Tibial nerve (tissue), 4 donors: ENCODE measurements at regions not wholly inside any gene's neighbourhood (a gene's known extent, or its start where the extent isn't known, plus 50 kb on each side); places are given as distances from the start of the nearest gene placed in this dataset.

Experiments
- CTCF ChIP-seq, 5 experiments: fragments of 200-600 bp in 3 of 5; fragments of 450-650 bp in 2 of 5; sonication (generic) in 3 of 5; IDR thresholded peaks; one replicate each; pipeline ENCODE4 v1.5.1; 2016 to 2019; ENCODE audit warnings: antibody characterized with exemption in 5 of 5, mild to moderate bottlenecking in 3 of 5, moderate library complexity in 2 of 5
- EP300 ChIP-seq, 2 donors: sonication (generic); formaldehyde crosslinking; IDR thresholded peaks; one replicate each; pipeline ENCODE4 v1.6.1; 2017; ENCODE audit warnings: antibody characterized with exemption in 2 of 2, mild to moderate bottlenecking in 1 of 2
- POLR2A ChIP-seq, 2 donors: fragments of 450-650 bp; IDR thresholded peaks; one replicate each; pipeline ENCODE4 v1.6.1; 2017; ENCODE audit warnings: antibody characterized with exemption in 2 of 2, mild to moderate bottlenecking in 2 of 2, moderate library complexity in 2 of 2

GRCh38 chr5:24161559-24161958, 483.2 kb downstream of the CDH10 start:
- TF ChIP-seq CTCF (IDR thresholded peaks at IDR 0.05): no peak
- no peak for TF ChIP-seq EP300 (IDR thresholded peaks at IDR 0.05)
- no peak for TF ChIP-seq POLR2A (IDR thresholded peaks at IDR 0.05)
